ENCODE measurements at regions not wholly inside any gene's neighbourhood (a gene's known extent, or its start where the extent isn't known, plus 50 kb on each side); places are given as distances from the start of the nearest gene placed in this dataset.
A peak's percentile ranks its signal among the peaks of the same experiment; 100 is the strongest.

DNA sequence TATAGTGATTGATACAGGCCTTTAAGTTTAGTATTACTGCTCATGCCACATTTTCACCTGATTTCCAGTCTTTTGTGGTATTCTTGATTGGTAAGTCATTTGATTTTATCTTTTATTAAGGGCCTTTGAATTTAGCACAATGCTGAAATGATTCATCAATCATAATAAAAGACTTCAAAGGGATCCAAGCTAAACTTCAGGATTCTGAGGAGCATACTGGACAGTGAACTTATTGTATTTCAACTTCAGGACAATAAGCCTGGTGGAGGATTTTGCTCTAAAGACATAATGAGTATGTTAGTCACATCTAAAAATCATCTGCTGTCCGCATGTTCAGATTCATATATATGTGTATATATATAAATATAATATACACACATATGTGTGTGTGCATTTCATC is 233.3 kb downstream of the SETD4 start:
- Histone ChIP-seq H3K27ac (ENCODE audit: extremely low read depth, low read depth, low read length) (no peak overlapping the region), H3K9me3 (ENCODE audit: control insufficient read depth, insufficient read depth, low read depth, low read length) (no peaks in the 10 kb centered on the region), H3K4me3 (ENCODE audit: low read depth, low read length) (no peak overlapping the region), H3K36me3 (ENCODE audit: control insufficient read depth in 2 of 2, insufficient read depth in 1 of 2, low read length in 2 of 2) (no peaks in the 10 kb centered on the region), H3K4me1 (ENCODE audit: control insufficient read depth, insufficient read depth, low read length) (no peaks in the 10 kb centered on the region)
- CTCF ChIA-PET, result no interaction called here
- POLR2A ChIA-PET, result no interaction called here
- TF ChIP-seq SCRT1 (tag by site-specific recombination; IDR thresholded peaks at IDR 0.05; ENCODE audit: borderline replicate concordance) (no peak), ZNF138 (tag by site-specific recombination; IDR thresholded peaks at IDR 0.05; ENCODE audit: borderline replicate concordance) (no peak), ZNF585B (tag by site-specific recombination; IDR thresholded peaks at IDR 0.05) (no peak), YY2 (tag by site-specific recombination; IDR thresholded peaks at IDR 0.05) (no peak), PRDM6 (tag by site-specific recombination; IDR thresholded peaks at IDR 0.05) (no peak), ZFP69B (tag by site-specific recombination; IDR thresholded peaks at IDR 0.05) (no peak), ZNF629 (tag by site-specific recombination; IDR thresholded peaks at IDR 0.05) (no peak)
- TF ChIP-seq, protein P1, sequence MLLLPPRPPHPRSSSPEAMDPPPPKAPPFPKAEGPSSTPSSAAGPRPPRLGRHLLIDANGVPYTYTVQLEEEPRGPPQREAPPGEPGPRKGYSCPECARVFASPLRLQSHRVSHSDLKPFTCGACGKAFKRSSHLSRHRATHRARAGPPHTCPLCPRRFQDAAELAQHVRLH (tag by site-specific recombination; IDR thresholded peaks at IDR 0.05), result no peak
- TF ChIP-seq, protein P2, sequence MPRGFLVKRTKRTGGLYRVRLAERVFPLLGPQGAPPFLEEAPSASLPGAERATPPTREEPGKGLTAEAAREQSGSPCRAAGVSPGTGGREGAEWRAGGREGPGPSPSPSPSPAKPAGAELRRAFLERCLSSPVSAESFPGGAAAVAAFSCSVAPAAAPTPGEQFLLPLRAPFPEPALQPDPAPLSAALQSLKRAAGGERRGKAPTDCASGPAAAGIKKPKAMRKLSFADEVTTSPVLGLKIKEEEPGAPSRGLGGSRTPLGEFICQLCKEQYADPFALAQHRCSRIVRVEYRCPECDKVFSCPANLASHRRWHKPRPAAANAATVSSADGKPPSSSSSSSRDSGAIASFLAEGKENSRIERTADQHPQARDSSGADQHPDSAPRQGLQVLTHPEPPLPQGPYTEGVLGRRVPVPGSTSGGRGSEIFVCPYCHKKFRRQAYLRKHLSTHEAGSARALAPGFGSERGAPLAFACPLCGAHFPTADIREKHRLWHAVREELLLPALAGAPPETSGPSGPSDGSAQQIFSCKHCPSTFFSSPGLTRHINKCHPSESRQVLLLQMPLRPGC (tag by site-specific recombination; IDR thresholded peaks at IDR 0.05), result no peak

- CTCF ChIA-PET, result no interaction called here
- Histone ChIP-seq H3K4me3 (ENCODE audit: low read depth, low read length) (no peak overlapping the region), H3K9me3 (ENCODE audit: control insufficient read depth, insufficient read depth, low read depth, low read length) (no peaks in the 10 kb centered on the region), H3K4me1 (ENCODE audit: control insufficient read depth, insufficient read depth, low read length) (no peaks in the 10 kb centered on the region), H3K36me3 (ENCODE audit: control insufficient read depth in 2 of 2, insufficient read depth in 1 of 2, low read length in 2 of 2) (no peaks in the 10 kb centered on the region), H3K27ac (ENCODE audit: extremely low read depth, low read depth, low read length) (no peak overlapping the region)
- POLR2A ChIA-PET, result no interaction called here
- no peak for TF ChIP-seq SALL2 (tag by site-specific recombination; IDR thresholded peaks at IDR 0.05; ENCODE audit: borderline replicate concordance)
- TF ChIP-seq KLF1 (tag by site-specific recombination; IDR thresholded peaks at IDR 0.05), result 0 out of 2 replicates have a peak, but pooled peaks have one; percentile 33
Observed at GRCh38 chr21:35825370-35826353, 234.7 kb downstream of the SETD4 start.

GRCh38 chr21:35824136-35824535 is 236.2 kb downstream of the SETD4 start:
- Histone ChIP-seq H3K36me3 (ENCODE audit: control insufficient read depth in 2 of 2, insufficient read depth in 1 of 2, low read length in 2 of 2) (no peaks in the 10 kb centered on the region), H3K27ac (ENCODE audit: extremely low read depth, low read depth, low read length) (no peak overlapping the region), H3K4me3 (ENCODE audit: low read depth, low read length) (no peak overlapping the region), H3K9me3 (ENCODE audit: control insufficient read depth, insufficient read depth, low read depth, low read length) (no peaks in the 10 kb centered on the region), H3K4me1 (ENCODE audit: control insufficient read depth, insufficient read depth, low read length) (no peaks in the 10 kb centered on the region)
- CTCF ChIA-PET, result no interaction called here
- TF ChIP-seq ZFP69B (tag by site-specific recombination; IDR thresholded peaks at IDR 0.05), result no peak
- no peak for TF ChIP-seq ZSCAN23 (tag by site-specific recombination; IDR thresholded peaks at IDR 0.05)
- TF ChIP-seq ZNF239 (tag by site-specific recombination; IDR thresholded peaks at IDR 0.05), result no peak
- no peak for TF ChIP-seq ZNF146 (tag by site-specific recombination; IDR thresholded peaks at IDR 0.05)
- no peak for TF ChIP-seq ZNF529 (tag by site-specific recombination; IDR thresholded peaks at IDR 0.05; ENCODE audit: insufficient replicate concordance)
- TF ChIP-seq ZNF677 (tag by site-specific recombination; IDR thresholded peaks at IDR 0.05), result no peak
- no peak for TF ChIP-seq ZNF548 (tag by site-specific recombination; IDR thresholded peaks at IDR 0.05)
- no peak for TF ChIP-seq ZFP3 (tag by site-specific recombination; IDR thresholded peaks at IDR 0.05; ENCODE audit: low read depth)
- TF ChIP-seq ZNF785 (tag by site-specific recombination; IDR thresholded peaks at IDR 0.05), result no peak
- POLR2A ChIA-PET, result no interaction called here

Data from HEK293 (cell line).